ENCODE measurements at regions not wholly inside any gene's neighbourhood (a gene's known extent, or its start where the extent isn't known, plus 50 kb on each side); places are given as distances from the start of the nearest gene placed in this dataset.
"Not testable (repeated sequence)": the region's sequence is repeated elsewhere in the genome, so short reads cannot be mapped to it uniquely, and the experiment has no call there.

- TF ChIP-seq CTCF (IDR thresholded peaks at IDR 0.05; ENCODE audit: insufficient read depth, low read depth, low read length, missing control alignments) = no peak
Observed at GRCh38 chr1:37189111-37189510, 154.8 kb upstream of the GRIK3 start.

DNA sequence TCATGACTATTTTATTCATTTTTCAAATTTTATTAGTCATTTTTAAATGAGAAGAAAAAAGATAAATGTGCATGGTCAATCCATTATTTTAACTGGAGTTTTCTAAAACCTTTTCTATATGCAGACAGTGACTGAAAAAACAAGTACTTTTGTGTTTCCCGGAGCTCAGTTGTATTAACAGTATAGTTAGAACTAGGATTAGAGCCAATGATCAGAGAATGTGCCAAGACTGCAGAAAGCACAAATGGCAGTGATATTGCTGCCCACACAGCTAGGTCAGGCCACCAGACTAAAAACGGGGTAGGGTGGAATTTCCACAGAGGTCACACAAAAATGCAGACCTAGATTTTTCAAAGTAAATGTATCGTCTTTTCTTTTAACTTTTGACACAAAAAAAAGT is 163.1 kb upstream of the GRIK3 start:
- no peak for TF ChIP-seq CTCF (IDR thresholded peaks at IDR 0.05; ENCODE audit: insufficient read depth, low read depth, low read length, missing control alignments)
- DNase-seq (ENCODE audit: low read depth) = no peak
- no peak overlapping the region for H3K4me3 ChIP-seq (ENCODE audit: low read length)

More at GRCh38 chr1:37189111-37189510, 154.8 kb upstream of the GRIK3 start:
- DNase-seq (ENCODE audit: low read depth) = no peak
- no peak overlapping the region for H3K4me3 ChIP-seq (ENCODE audit: low read length)

- not testable (repeated sequence) for H3K4me3 ChIP-seq (ENCODE audit: low read length); DNase-seq (ENCODE audit: low read depth)
Observed at GRCh38 chr1:37214305-37214704, 180.0 kb upstream of the GRIK3 start.

DNA sequence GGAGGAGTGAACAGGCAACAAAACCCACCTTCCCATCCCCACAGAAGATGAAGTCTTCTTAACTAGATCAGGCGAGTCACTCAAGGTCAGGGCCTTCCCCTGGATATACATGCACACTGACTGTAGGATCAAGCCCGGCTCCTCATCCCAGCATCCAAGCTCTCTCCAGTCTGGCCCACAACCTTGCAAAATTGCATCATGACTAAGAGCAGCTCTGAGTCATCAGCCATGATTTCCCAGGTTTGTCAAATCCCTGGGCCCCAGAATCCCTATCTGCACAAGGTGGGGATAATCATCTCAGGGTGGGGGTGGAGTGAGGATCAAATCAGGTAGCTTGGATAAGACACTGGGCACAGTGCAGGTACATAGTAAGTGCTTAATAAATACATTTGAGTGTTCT is 199.3 kb upstream of the GRIK3 start:
- peak; percentile 25 for DNase-seq (ENCODE audit: low read depth)
- no peak for TF ChIP-seq CTCF (IDR thresholded peaks at IDR 0.05; ENCODE audit: insufficient read depth, low read depth, low read length, missing control alignments)
- H3K4me3 ChIP-seq (ENCODE audit: low read length) = no peak overlapping the region

DNA sequence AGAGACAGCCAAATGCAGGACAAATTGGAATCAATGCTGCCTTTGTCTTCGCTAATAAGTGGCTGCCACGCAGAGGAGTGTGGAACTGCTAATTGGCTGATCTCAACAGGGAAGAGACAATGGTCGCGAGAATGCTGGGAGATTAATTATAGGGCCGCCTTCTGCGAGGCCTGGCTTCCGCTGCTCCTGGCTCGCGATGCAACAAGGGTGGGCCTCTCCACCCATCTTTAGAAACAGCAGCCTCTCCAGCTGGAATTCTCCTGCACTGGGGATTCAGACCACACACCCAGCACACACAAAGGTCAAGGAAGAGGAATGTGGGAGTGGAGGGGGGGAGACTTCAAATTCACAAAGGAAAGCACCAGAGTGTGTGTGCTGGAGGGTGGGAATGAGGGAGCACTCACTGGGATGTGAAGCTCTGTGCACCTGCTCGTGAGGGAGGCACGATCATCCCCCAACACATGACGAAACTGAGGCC is 200.7 kb upstream of the GRIK3 start:
- H3K4me3 ChIP-seq (ENCODE audit: low read length) = no peak overlapping the region
- TF ChIP-seq CTCF (IDR thresholded peaks at IDR 0.05; ENCODE audit: insufficient read depth, low read depth, low read length, missing control alignments) = no peak
- DNase-seq (ENCODE audit: low read depth) = no peak

DNA sequence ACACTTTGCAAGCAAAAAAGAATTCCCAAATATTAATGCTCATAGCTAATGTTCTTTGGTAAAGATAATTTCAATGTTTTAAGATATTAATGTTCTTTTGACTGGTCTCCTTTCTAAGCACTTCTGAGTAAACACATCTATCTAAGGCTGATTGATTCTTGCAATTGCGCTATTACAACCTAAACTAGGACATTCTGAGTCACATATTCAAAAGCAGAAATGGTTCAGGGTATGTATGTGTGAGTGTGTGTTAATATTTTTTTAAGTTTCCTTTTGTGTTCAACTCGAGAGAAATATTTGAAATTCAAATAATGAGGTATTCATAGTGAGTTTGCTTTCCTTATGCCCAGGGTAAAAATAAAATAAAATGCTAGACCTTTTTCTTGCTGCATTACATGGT is 203.6 kb upstream of the GRIK3 start:
- DNase-seq (ENCODE audit: low read depth) = no peak
- TF ChIP-seq CTCF (IDR thresholded peaks at IDR 0.05; ENCODE audit: insufficient read depth, low read depth, low read length, missing control alignments) = no peak
- H3K4me3 ChIP-seq (ENCODE audit: low read length) = no peak overlapping the region

- peak; percentile 33 for DNase-seq (ENCODE audit: low read depth)
- H3K4me3 ChIP-seq (ENCODE audit: low read length) = no peak overlapping the region
- TF ChIP-seq CTCF (IDR thresholded peaks at IDR 0.05; ENCODE audit: insufficient read depth, low read depth, low read length, missing control alignments) = no peak
Observed at GRCh38 chr1:37238364-37239224, 204.3 kb upstream of the GRIK3 start.
